ENCODE measurements at regions not wholly inside any gene's neighbourhood (a gene's known extent, or its start where the extent isn't known, plus 50 kb on each side); places are given as distances from the start of the nearest gene placed in this dataset.

- no peak for DNase-seq
Measured at GRCh38 chr7:53518319-53518718, 482.9 kb downstream of the POM121L12 start.

GRCh38 chr7:53520841-53521240 lies 485.4 kb downstream of the POM121L12 start:
- DNase-seq = no peak

DNA sequence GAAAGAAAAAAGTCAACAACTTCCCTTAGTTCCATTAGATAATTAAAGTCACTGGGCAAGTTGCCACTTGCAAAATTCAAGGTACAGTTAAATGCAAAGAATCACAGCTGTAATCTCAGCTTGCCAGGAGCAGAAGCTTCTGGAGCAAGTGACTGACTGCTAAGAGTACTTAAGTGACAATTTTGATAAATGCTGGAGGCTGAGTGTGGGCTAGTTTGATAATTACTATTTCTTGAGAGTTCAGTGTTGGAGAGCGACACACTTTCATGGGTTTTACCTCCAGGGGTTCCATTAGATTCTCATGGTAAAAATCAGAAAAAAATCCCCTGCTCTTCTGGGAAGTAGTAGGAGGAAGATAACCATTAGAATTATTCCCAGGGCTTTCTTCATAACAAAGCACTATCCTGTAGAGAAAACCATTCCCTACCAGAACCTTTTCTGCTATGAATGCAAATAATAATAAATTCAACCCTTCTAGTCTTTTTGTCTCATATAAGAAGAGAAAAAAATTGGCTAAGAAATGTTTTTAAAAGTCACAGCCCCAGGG lies 486.3 kb downstream of the POM121L12 start:
- DNase-seq = no peak

DNA sequence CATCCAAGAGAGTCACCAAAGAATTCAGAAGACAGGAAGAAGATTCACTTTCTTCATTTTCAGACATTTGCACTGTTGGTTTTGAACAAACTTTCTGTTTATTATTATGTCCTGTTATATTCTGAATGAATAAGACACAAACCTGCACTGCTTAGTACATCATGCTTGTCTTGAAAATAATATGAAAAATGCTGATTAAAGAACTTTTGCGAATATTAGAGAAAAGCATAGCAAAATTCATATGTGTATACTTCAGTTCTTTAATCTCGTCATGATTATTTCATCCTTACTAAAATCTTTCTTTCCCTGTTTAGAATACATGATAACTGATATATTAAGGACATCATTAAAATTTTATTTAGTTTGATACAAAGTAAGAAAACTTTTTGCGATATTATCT lies 504.1 kb downstream of the POM121L12 start:
- no peak for DNase-seq

DNA sequence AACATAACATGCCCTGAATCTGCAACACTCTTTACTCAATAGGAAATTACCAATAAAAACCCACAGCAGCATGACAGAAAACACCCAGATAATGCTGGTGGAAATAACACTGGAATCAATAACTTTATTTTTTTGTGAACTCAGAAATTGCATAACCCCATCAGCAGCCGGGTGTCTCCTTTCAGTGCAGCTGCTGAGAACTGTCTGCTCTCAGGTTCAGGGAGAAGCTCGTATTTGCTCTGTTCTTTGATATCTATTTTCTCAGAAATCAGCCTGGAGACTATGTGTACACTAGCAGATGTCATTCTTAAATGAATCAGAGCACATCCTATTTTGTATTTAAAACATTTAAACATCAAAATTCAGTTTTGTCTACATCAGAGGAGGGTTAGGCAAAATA lies 506.0 kb downstream of the POM121L12 start:
- DNase-seq = peak; percentile 4

DNA sequence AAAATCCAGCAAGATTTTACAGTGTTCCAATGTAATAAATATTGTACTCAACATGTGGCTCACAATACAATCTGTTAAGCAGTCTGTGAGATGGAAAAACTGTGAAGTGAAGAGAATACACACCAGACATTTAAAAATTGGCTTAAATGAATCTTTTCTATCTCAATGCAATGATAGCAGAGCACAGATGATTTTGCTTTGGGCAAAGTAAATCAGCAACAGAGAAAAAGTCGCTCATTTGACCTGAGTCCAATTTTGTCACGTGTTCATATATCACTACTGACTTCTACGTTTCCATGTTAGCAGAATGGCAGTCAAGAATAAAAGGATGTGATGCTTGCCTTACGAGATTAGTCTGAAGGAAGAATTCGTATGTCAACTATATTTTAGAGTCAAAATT lies 506.7 kb downstream of the POM121L12 start:
- no peak for DNase-seq

All from muscle of arm (tissue), 1 donor.